ENCODE measurements at regions not wholly inside any gene's neighbourhood (a gene's known extent, or its start where the extent isn't known, plus 50 kb on each side); places are given as distances from the start of the nearest gene placed in this dataset.
A peak's percentile ranks its signal among the peaks of the same experiment; 100 is the strongest.

- DNase-seq, result no peak
- in situ Hi-C loops (cut with HindIII; ENCODE audit: low pct_ligation_motif_present, low pct_unique_long_range_greater_than_20kb, low sequenced_read_pairs), result no loop called here
Measured at GRCh38 chr22:23522623-23523251, 57.4 kb downstream of the IGLL1 start.

- peak; percentile 84 for DNase-seq
- in situ Hi-C loops (cut with HindIII; ENCODE audit: low pct_ligation_motif_present, low pct_unique_long_range_greater_than_20kb, low sequenced_read_pairs), result no loop called here
Measured at GRCh38 chr22:23521441-23522113, 58.5 kb downstream of the IGLL1 start.

- in situ Hi-C loops (cut with HindIII; ENCODE audit: low pct_ligation_motif_present, low pct_unique_long_range_greater_than_20kb, low sequenced_read_pairs), result no loop called here
- no peak for DNase-seq
Measured at GRCh38 chr22:23520863-23521440, 59.1 kb downstream of the IGLL1 start.

- in situ Hi-C loops (cut with HindIII; ENCODE audit: low pct_ligation_motif_present, low pct_unique_long_range_greater_than_20kb, low sequenced_read_pairs), result no loop called here
Measured at GRCh38 chr22:23519442-23520157, 60.5 kb downstream of the IGLL1 start.

GRCh38 chr22:23518376-23519187 is 61.5 kb downstream of the IGLL1 start:
- no peak for DNase-seq
- in situ Hi-C loops (cut with HindIII; ENCODE audit: low pct_ligation_motif_present, low pct_unique_long_range_greater_than_20kb, low sequenced_read_pairs), result no loop called here

More at GRCh38 chr22:23519442-23520157, 60.5 kb downstream of the IGLL1 start:
- no peak for DNase-seq

- in situ Hi-C loops (cut with HindIII; ENCODE audit: low pct_ligation_motif_present, low pct_unique_long_range_greater_than_20kb, low sequenced_read_pairs), result no loop called here
- no peak for DNase-seq
Measured at GRCh38 chr22:23517804-23518375, 62.2 kb downstream of the IGLL1 start.

- no peak for DNase-seq
- in situ Hi-C loops (cut with HindIII; ENCODE audit: low pct_ligation_motif_present, low pct_unique_long_range_greater_than_20kb, low sequenced_read_pairs), result no loop called here
Measured at GRCh38 chr22:23516304-23516703, 63.8 kb downstream of the IGLL1 start.

GRCh38 chr22:23514322-23515038 is 65.6 kb downstream of the IGLL1 start:
- no peak for DNase-seq
- in situ Hi-C loops (cut with HindIII; ENCODE audit: low pct_ligation_motif_present, low pct_unique_long_range_greater_than_20kb, low sequenced_read_pairs), result no loop called here

- in situ Hi-C loops (cut with HindIII; ENCODE audit: low pct_ligation_motif_present, low pct_unique_long_range_greater_than_20kb, low sequenced_read_pairs), result no loop called here
- no peak for DNase-seq
Measured at GRCh38 chr22:23513705-23514104, 66.4 kb downstream of the IGLL1 start.

- in situ Hi-C loops (cut with HindIII; ENCODE audit: low pct_ligation_motif_present, low pct_unique_long_range_greater_than_20kb, low sequenced_read_pairs), result no loop called here
- no peak for DNase-seq
Measured at GRCh38 chr22:23513133-23513532, 67.0 kb downstream of the IGLL1 start.

- no peak for DNase-seq
- in situ Hi-C loops (cut with HindIII; ENCODE audit: low pct_ligation_motif_present, low pct_unique_long_range_greater_than_20kb, low sequenced_read_pairs), result no loop called here
Measured at GRCh38 chr22:23512721-23513120, 67.4 kb downstream of the IGLL1 start.

GRCh38 chr22:23512348-23512705 is 67.8 kb downstream of the IGLL1 start:
- in situ Hi-C loops (cut with HindIII; ENCODE audit: low pct_ligation_motif_present, low pct_unique_long_range_greater_than_20kb, low sequenced_read_pairs), result no loop called here
- no peak for DNase-seq

GRCh38 chr22:23511627-23512347 is 68.3 kb downstream of the IGLL1 start:
- DNase-seq, result no peak
- in situ Hi-C loops (cut with HindIII; ENCODE audit: low pct_ligation_motif_present, low pct_unique_long_range_greater_than_20kb, low sequenced_read_pairs), result no loop called here

GRCh38 chr22:23509571-23510302 is 70.4 kb downstream of the IGLL1 start:
- no peak for DNase-seq
- in situ Hi-C loops (cut with HindIII; ENCODE audit: low pct_ligation_motif_present, low pct_unique_long_range_greater_than_20kb, low sequenced_read_pairs), result no loop called here

GRCh38 chr22:23504516-23504915 is 75.6 kb downstream of the IGLL1 start:
- DNase-seq, result no peak
- in situ Hi-C loops (cut with HindIII; ENCODE audit: low pct_ligation_motif_present, low pct_unique_long_range_greater_than_20kb, low sequenced_read_pairs), result no loop called here

GRCh38 chr22:23503736-23504440 is 76.2 kb downstream of the IGLL1 start:
- DNase-seq, result no peak
- in situ Hi-C loops (cut with HindIII; ENCODE audit: low pct_ligation_motif_present, low pct_unique_long_range_greater_than_20kb, low sequenced_read_pairs), result no loop called here

Data from ACHN (cell line).